ENCODE measurements at regions not wholly inside any gene's neighbourhood (a gene's known extent, or its start where the extent isn't known, plus 50 kb on each side); places are given as distances from the start of the nearest gene placed in this dataset.

GRCh38 chr3:74122281-74122680, 492.2 kb downstream of the CNTN3 start:
- H3K9me3 Mint-ChIP-seq, result peaks cover 10 to 19% (median 11%) of the 10 kb centered on the region in 3 donors
- H3K4me3 Mint-ChIP-seq, result no peak overlapping the region
- ChIA-PET POLR2A (no interaction called here), CTCF (no interaction called here)
- Histone ChIP-seq H3K9me3 (no peaks in the 10 kb centered on the region), H3K27ac (ENCODE audit: low read length) (no peak overlapping the region), H3K27me3 (replicated peaks in 1 of 2; ENCODE audit: control insufficient read depth in 2 of 2, extremely low read depth in 1 of 2, insufficient read depth in 2 of 2, low read length in 1 of 2) (no peaks in the 10 kb centered on the region), H3K4me1 (ENCODE audit: control insufficient read depth in 1 of 2, extremely low read depth in 1 of 2, insufficient read depth in 2 of 2, low read length in 2 of 2) (no peaks in the 10 kb centered on the region), H3K36me3 (ENCODE audit: control insufficient read depth in 2 of 2, extremely low read depth in 1 of 2, insufficient read depth in 1 of 2, low read length in 1 of 2) (no peaks in the 10 kb centered on the region), H3K4me3 (ENCODE audit: control insufficient read depth in 1 of 2, extremely low read depth in 1 of 2, low read length in 1 of 2) (no peak overlapping the region)
- no peak overlapping the region for H3K27ac Mint-ChIP-seq
- DNase-seq (no peak), ATAC-seq (replicated peaks in 1 of 4) (no peak)
- WGBS (ENCODE audit: insufficient coverage), result no CpG with 5 or more reads among the region's 3 CpGs
- no peaks in the 10 kb centered on the region for H3K4me1 Mint-ChIP-seq
- H3K36me3 Mint-ChIP-seq, result no peaks in the 10 kb centered on the region
- no peaks in the 10 kb centered on the region for H3K27me3 Mint-ChIP-seq

DNA sequence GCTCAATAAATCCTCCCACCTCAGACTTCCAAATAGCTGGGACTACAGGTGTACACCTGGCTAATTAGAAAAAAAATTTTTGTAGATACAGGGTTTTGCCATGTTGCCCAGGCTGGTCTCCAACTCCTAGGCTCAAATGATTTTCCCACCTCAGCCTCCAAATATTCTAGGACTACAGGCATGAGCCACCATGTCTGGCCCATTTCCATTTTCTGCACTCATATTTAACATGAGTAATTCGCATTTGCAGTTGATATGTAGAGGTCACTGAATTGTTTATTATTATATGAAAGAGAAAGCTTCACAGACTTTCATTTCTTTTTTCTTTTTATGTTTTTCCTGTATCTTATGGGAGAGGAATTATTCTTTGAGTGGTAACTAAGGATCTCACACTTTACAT, 492.7 kb downstream of the CNTN3 start:
- no peaks in the 10 kb centered on the region for H3K36me3 ChIP-seq (ENCODE audit: control insufficient read depth in 2 of 2, extremely low read depth in 1 of 2, insufficient read depth in 1 of 2, low read length in 1 of 2)
- WGBS (ENCODE audit: insufficient coverage), result no CpG with 5 or more reads among the region's 1 CpG
- DNase-seq (no peak), ATAC-seq (replicated peaks in 1 of 4) (no peak)
- H3K4me1 Mint-ChIP-seq, result no peaks in the 10 kb centered on the region
- ChIA-PET CTCF (no interaction called here), POLR2A (no interaction called here)
- H3K36me3 Mint-ChIP-seq, result no peaks in the 10 kb centered on the region
- no peak overlapping the region for H3K4me3 Mint-ChIP-seq
- no peaks in the 10 kb centered on the region for H3K4me1 ChIP-seq (ENCODE audit: control insufficient read depth in 1 of 2, extremely low read depth in 1 of 2, insufficient read depth in 2 of 2, low read length in 2 of 2)
- no peak overlapping the region for H3K27ac ChIP-seq (ENCODE audit: low read length)
- H3K27ac Mint-ChIP-seq, result no peak overlapping the region
- H3K27me3 Mint-ChIP-seq, result no peaks in the 10 kb centered on the region
- no peaks in the 10 kb centered on the region for H3K27me3 ChIP-seq (replicated peaks in 1 of 2; ENCODE audit: control insufficient read depth in 2 of 2, extremely low read depth in 1 of 2, insufficient read depth in 2 of 2, low read length in 1 of 2)
- peaks cover 10 to 24% (median 14%) of the 10 kb centered on the region in 3 donors for H3K9me3 Mint-ChIP-seq
- no peak overlapping the region for H3K4me3 ChIP-seq (ENCODE audit: control insufficient read depth in 1 of 2, extremely low read depth in 1 of 2, low read length in 1 of 2)
- H3K9me3 ChIP-seq, result no peaks in the 10 kb centered on the region

GRCh38 chr3:74119221-74119620, 494.5 kb upstream of the PDZRN3 start:
- CTCF ChIA-PET, result no interaction called here
- Mint-ChIP-seq H3K27me3 (no peaks in the 10 kb centered on the region), H3K27ac (no peak overlapping the region), H3K36me3 (no peaks in the 10 kb centered on the region), H3K4me3 (no peak overlapping the region), H3K9me3 (peaks cover 9 to 31% (median 14%) of the 10 kb centered on the region in 3 donors), H3K4me1 (no peaks in the 10 kb centered on the region)
- ATAC-seq (replicated peaks in 1 of 4) (no peak), DNase-seq (no peak)
- Histone ChIP-seq H3K4me3 (ENCODE audit: control insufficient read depth in 1 of 2, extremely low read depth in 1 of 2, low read length in 1 of 2) (no peak overlapping the region), H3K4me1 (ENCODE audit: control insufficient read depth in 1 of 2, extremely low read depth in 1 of 2, insufficient read depth in 2 of 2, low read length in 2 of 2) (no peaks in the 10 kb centered on the region), H3K27ac (ENCODE audit: low read length) (no peak overlapping the region), H3K36me3 (ENCODE audit: control insufficient read depth in 2 of 2, extremely low read depth in 1 of 2, insufficient read depth in 1 of 2, low read length in 1 of 2) (no peaks in the 10 kb centered on the region), H3K9me3 (no peaks in the 10 kb centered on the region), H3K27me3 (replicated peaks in 1 of 2; ENCODE audit: control insufficient read depth in 2 of 2, extremely low read depth in 1 of 2, insufficient read depth in 2 of 2, low read length in 1 of 2) (no peaks in the 10 kb centered on the region)
- no CpG with 5 or more reads among the region's 1 CpG for whole genome bisulfite sequencing (ENCODE audit: insufficient coverage)
- POLR2A ChIA-PET, result no interaction called here

DNA sequence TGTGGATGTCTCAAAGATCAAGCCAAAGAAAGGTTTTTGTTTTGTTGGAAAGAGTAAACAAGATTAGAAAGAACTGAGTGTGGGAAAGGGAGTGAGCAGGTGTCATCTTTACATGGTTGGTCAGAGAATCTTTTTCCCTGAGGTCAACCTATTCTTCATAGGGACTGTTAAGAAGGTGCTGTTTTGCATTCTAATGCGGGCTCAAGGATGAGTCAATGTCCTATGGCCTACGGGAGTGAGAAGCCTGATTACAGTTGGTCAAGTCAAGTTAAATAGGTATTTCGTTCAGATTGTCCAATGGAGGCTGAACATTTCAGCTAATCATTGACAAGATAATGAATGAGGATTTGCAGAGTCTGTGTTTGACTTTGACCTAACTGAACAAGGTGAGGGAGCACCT, 491.2 kb upstream of the PDZRN3 start:
- Histone ChIP-seq H3K27ac (ENCODE audit: low read length) (no peak overlapping the region), H3K4me3 (ENCODE audit: control insufficient read depth in 1 of 2, extremely low read depth in 1 of 2, low read length in 1 of 2) (no peak overlapping the region), H3K36me3 (ENCODE audit: control insufficient read depth in 2 of 2, extremely low read depth in 1 of 2, insufficient read depth in 1 of 2, low read length in 1 of 2) (no peaks in the 10 kb centered on the region), H3K27me3 (replicated peaks in 1 of 2; ENCODE audit: control insufficient read depth in 2 of 2, extremely low read depth in 1 of 2, insufficient read depth in 2 of 2, low read length in 1 of 2) (no peaks in the 10 kb centered on the region), H3K4me1 (ENCODE audit: control insufficient read depth in 1 of 2, extremely low read depth in 1 of 2, insufficient read depth in 2 of 2, low read length in 2 of 2) (no peaks in the 10 kb centered on the region), H3K9me3 (no peaks in the 10 kb centered on the region)
- Mint-ChIP-seq H3K4me3 (no peak overlapping the region), H3K9me3 (peaks cover 7 to 30% (median 7%) of the 10 kb centered on the region in 3 donors), H3K27ac (no peak overlapping the region), H3K27me3 (no peaks in the 10 kb centered on the region), H3K4me1 (no peaks in the 10 kb centered on the region), H3K36me3 (no peaks in the 10 kb centered on the region)
- 71% methylated on average over 3 of the region's 3 CpGs for WGBS (ENCODE audit: insufficient coverage)
- ChIA-PET CTCF (no interaction called here), POLR2A (no interaction called here)
- ATAC-seq (replicated peaks in 1 of 4) (no peak), DNase-seq (no peak)

GRCh38 chr3:74107451-74107850, 482.7 kb upstream of the PDZRN3 start:
- H3K4me1 ChIP-seq (ENCODE audit: control insufficient read depth in 1 of 2, extremely low read depth in 1 of 2, insufficient read depth in 2 of 2, low read length in 2 of 2), result no peaks in the 10 kb centered on the region
- Mint-ChIP-seq H3K4me1 (no peaks in the 10 kb centered on the region), H3K36me3 (no peaks in the 10 kb centered on the region), H3K4me3 (no peak overlapping the region), H3K9me3 (peaks cover 2 to 8% (median 4%) of the 10 kb centered on the region in 3 donors), H3K27ac (no peak overlapping the region), H3K27me3 (no peaks in the 10 kb centered on the region)
- POLR2A ChIA-PET, result no interaction called here
- ATAC-seq (replicated peaks in 1 of 4) (no peak), DNase-seq (no peak)
- no peaks in the 10 kb centered on the region for H3K9me3 ChIP-seq
- no peak overlapping the region for H3K27ac ChIP-seq (ENCODE audit: low read length)
- H3K4me3 ChIP-seq (ENCODE audit: control insufficient read depth in 1 of 2, extremely low read depth in 1 of 2, low read length in 1 of 2), result no peak overlapping the region
- 75% methylated on average over 2 of the region's 2 CpGs for WGBS (ENCODE audit: insufficient coverage)
- CTCF ChIA-PET, result no interaction called here
- no peaks in the 10 kb centered on the region for H3K27me3 ChIP-seq (replicated peaks in 1 of 2; ENCODE audit: control insufficient read depth in 2 of 2, extremely low read depth in 1 of 2, insufficient read depth in 2 of 2, low read length in 1 of 2)
- no peaks in the 10 kb centered on the region for H3K36me3 ChIP-seq (ENCODE audit: control insufficient read depth in 2 of 2, extremely low read depth in 1 of 2, insufficient read depth in 1 of 2, low read length in 1 of 2)

DNA sequence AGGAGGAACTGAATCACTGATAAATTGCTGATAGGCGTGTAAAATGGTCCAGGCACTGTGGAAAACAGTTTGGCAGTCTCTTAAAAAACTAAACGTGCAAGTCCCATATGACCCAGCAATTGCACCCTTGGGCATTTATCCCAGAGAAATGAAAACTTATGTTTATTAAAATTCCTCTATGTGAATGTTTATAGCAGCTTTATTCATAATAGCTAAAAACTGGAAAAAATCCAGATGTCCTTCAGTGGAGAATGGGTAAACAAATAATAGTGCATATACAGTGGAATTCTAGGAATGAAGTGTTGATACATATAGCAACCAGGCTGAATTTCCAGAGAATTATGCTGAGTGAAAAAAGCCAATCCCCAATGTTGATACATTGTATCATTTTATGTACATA, 482.2 kb upstream of the PDZRN3 start:
- CTCF ChIA-PET, result no interaction called here
- Mint-ChIP-seq H3K9me3 (peaks cover 1 to 6% (median 4%) of the 10 kb centered on the region in 3 donors), H3K36me3 (no peaks in the 10 kb centered on the region), H3K27me3 (no peaks in the 10 kb centered on the region), H3K4me3 (no peak overlapping the region), H3K27ac (no peak overlapping the region), H3K4me1 (no peaks in the 10 kb centered on the region)
- Histone ChIP-seq H3K27ac (ENCODE audit: low read length) (no peak overlapping the region), H3K36me3 (ENCODE audit: control insufficient read depth in 2 of 2, extremely low read depth in 1 of 2, insufficient read depth in 1 of 2, low read length in 1 of 2) (no peaks in the 10 kb centered on the region), H3K4me1 (ENCODE audit: control insufficient read depth in 1 of 2, extremely low read depth in 1 of 2, insufficient read depth in 2 of 2, low read length in 2 of 2) (no peaks in the 10 kb centered on the region), H3K9me3 (no peaks in the 10 kb centered on the region), H3K4me3 (ENCODE audit: control insufficient read depth in 1 of 2, extremely low read depth in 1 of 2, low read length in 1 of 2) (no peak overlapping the region), H3K27me3 (replicated peaks in 1 of 2; ENCODE audit: control insufficient read depth in 2 of 2, extremely low read depth in 1 of 2, insufficient read depth in 2 of 2, low read length in 1 of 2) (no peaks in the 10 kb centered on the region)
- WGBS (ENCODE audit: insufficient coverage), result 17% methylated on average over 1 of the region's 2 CpGs
- POLR2A ChIA-PET, result no interaction called here
- no peak for ATAC-seq (replicated peaks in 1 of 4)
- DNase-seq, result no peak

- no peaks in the 10 kb centered on the region for H3K9me3 ChIP-seq
- no peak overlapping the region for H3K4me3 Mint-ChIP-seq
- H3K4me1 ChIP-seq (ENCODE audit: control insufficient read depth in 1 of 2, extremely low read depth in 1 of 2, insufficient read depth in 2 of 2, low read length in 2 of 2), result no peaks in the 10 kb centered on the region
- no peak overlapping the region for H3K27ac Mint-ChIP-seq
- no peak for ATAC-seq (replicated peaks in 1 of 4)
- peaks cover 15 to 17% (median 15%) of the 10 kb centered on the region in 3 donors for H3K9me3 Mint-ChIP-seq
- no peak overlapping the region for H3K27ac ChIP-seq (ENCODE audit: low read length)
- CTCF ChIA-PET, result no interaction called here
- POLR2A ChIA-PET, result no interaction called here
- WGBS (ENCODE audit: insufficient coverage), result 47% methylated on average over 1 of the region's 2 CpGs
- no peaks in the 10 kb centered on the region for H3K27me3 Mint-ChIP-seq
- no peaks in the 10 kb centered on the region for H3K36me3 Mint-ChIP-seq
- H3K4me3 ChIP-seq (ENCODE audit: control insufficient read depth in 1 of 2, extremely low read depth in 1 of 2, low read length in 1 of 2), result no peak overlapping the region
- H3K36me3 ChIP-seq (ENCODE audit: control insufficient read depth in 2 of 2, extremely low read depth in 1 of 2, insufficient read depth in 1 of 2, low read length in 1 of 2), result no peaks in the 10 kb centered on the region
- H3K4me1 Mint-ChIP-seq, result no peaks in the 10 kb centered on the region
- no peaks in the 10 kb centered on the region for H3K27me3 ChIP-seq (replicated peaks in 1 of 2; ENCODE audit: control insufficient read depth in 2 of 2, extremely low read depth in 1 of 2, insufficient read depth in 2 of 2, low read length in 1 of 2)
- no peak for DNase-seq
These were observed 466.5 kb upstream of the PDZRN3 start for GRCh38 chr3:74091204-74091603.
